PFSK-1 (cell line): ENCODE measurements at regions not wholly inside any gene's neighbourhood (a gene's known extent, or its start where the extent isn't known, plus 50 kb on each side); places are given as distances from the start of the nearest gene placed in this dataset.

Experiments used
- FOXP2 ChIP-seq: optimal IDR thresholded peaks from 2 replicates; pipeline ENCODE3; 2011; ENCODE audit warnings: borderline replicate concordance, control low read depth, inconsistent platforms; ENCODE audit not compliant: insufficient read depth; ENCODE audit errors: extremely low read length, extremely low read depth
- POLR2AphosphoS5 ChIP-seq: IDR thresholded peaks from 2 replicates; pipeline ENCODE4 v1.6.1; 2012; ENCODE audit warnings: low read depth, mild to moderate bottlenecking, control low read depth, low read length, moderate library complexity
- REST ChIP-seq, 2 experiments: IDR thresholded peaks; 2 replicates each; pipeline versions ENCODE4 v1.6.1 to v1.8.0; 2011 to 2012; ENCODE audit warnings: low read depth in 2 of 2, low read length in 2 of 2, control low read depth in 1 of 2, inconsistent platforms in 1 of 2, mild to moderate bottlenecking in 1 of 2, moderate library complexity in 1 of 2; ENCODE audit not compliant: insufficient read depth in 1 of 2
- SIN3A ChIP-seq: IDR thresholded peaks from 2 replicates; pipeline ENCODE4 v1.6.1; 2012; ENCODE audit warnings: mild to moderate bottlenecking, low read length, moderate library complexity, borderline replicate concordance; ENCODE audit not compliant: insufficient read depth
- TAF1 ChIP-seq: IDR thresholded peaks from 2 replicates; pipeline ENCODE4 v1.6.1; 2012; ENCODE audit warnings: low read length, control low read depth, borderline replicate concordance; ENCODE audit not compliant: insufficient read depth

GRCh38 chr5:115457571-115457970 lies 87.0 kb downstream of the FEM1C start:
- TF ChIP-seq TAF1: no peak
- TF ChIP-seq SIN3A: no peak
- no peak for TF ChIP-seq REST (IDR thresholded peaks at IDR 0.05; ENCODE audit: insufficient read depth in 1 of 2, low read depth in 2 of 2, low read length in 2 of 2)
- no peak for TF ChIP-seq POLR2AphosphoS5
- TF ChIP-seq FOXP2: no peak

- TF ChIP-seq SIN3A (no peak), POLR2AphosphoS5 (no peak), FOXP2 (no peak), REST (IDR thresholded peaks at IDR 0.05; ENCODE audit: insufficient read depth in 1 of 2, low read depth in 2 of 2, low read length in 2 of 2) (no peak), TAF1 (no peak)
Measured at GRCh38 chr5:115456539-115457040, 88.0 kb downstream of the FEM1C start.

GRCh38 chr5:115456056-115456455 lies 88.5 kb downstream of the FEM1C start:
- TF ChIP-seq FOXP2: no peak
- no peak for TF ChIP-seq TAF1
- no peak for TF ChIP-seq POLR2AphosphoS5
- TF ChIP-seq SIN3A: no peak
- no peak for TF ChIP-seq REST (IDR thresholded peaks at IDR 0.05; ENCODE audit: insufficient read depth in 1 of 2, low read depth in 2 of 2, low read length in 2 of 2)

- TF ChIP-seq FOXP2 (no peak), POLR2AphosphoS5 (no peak), TAF1 (no peak), SIN3A (no peak), REST (IDR thresholded peaks at IDR 0.05; ENCODE audit: insufficient read depth in 1 of 2, low read depth in 2 of 2, low read length in 2 of 2) (no peak)
Measured at GRCh38 chr5:115455301-115455707, 89.3 kb downstream of the FEM1C start.
